ENCODE measurements at regions not wholly inside any gene's neighbourhood (a gene's known extent, or its start where the extent isn't known, plus 50 kb on each side); places are given as distances from the start of the nearest gene placed in this dataset.
A peak's percentile ranks its signal among the peaks of the same experiment; 100 is the strongest.

DNA sequence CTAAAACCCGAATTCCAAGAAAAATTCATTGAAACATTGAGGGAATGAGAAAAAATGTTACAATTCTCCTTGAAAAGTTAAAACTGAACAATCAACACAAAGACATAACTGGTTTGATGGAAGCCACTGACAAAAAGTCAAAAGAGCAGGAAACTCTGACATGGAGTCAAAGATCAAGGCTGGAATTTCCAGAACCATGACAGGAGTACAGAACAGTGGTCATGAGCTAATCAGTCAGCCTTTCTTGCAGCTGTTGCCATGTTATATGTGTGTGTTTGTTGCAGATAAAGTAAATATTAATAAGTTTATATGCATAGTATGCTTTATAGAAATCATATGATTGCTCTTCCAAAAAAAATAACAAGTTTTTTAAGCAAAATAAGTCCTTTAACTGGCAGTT lies 184.7 kb upstream of the HCCS start:
- DNase-seq (ENCODE audit: low read depth) = no peak
- in situ Hi-C loops (cut with HindIII; ENCODE audit: low pct_unique_long_range_greater_than_20kb, low sequenced_read_pairs) = no loop called here

DNA sequence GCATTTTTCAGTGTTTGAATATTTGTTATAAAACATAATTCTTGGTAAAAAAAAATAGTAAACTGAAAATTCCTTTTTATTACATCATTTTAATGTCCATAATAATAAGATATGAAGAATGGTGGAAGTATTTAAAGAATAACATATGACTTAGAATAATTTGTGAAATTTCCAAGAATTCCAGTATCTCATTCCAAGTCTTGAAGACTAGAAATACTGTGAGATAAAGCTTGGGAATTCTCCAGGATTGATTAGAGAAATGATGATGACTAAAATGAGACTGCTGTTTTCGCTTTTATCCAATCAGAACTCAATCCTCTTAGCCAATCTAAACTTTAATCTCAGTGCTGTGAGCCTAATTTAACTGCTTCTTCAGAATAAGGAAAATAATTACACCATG lies 184.2 kb upstream of the HCCS start:
- DNase-seq (ENCODE audit: low read depth) = no peak
- in situ Hi-C loops (cut with HindIII; ENCODE audit: low pct_unique_long_range_greater_than_20kb, low sequenced_read_pairs) = no loop called here

DNA sequence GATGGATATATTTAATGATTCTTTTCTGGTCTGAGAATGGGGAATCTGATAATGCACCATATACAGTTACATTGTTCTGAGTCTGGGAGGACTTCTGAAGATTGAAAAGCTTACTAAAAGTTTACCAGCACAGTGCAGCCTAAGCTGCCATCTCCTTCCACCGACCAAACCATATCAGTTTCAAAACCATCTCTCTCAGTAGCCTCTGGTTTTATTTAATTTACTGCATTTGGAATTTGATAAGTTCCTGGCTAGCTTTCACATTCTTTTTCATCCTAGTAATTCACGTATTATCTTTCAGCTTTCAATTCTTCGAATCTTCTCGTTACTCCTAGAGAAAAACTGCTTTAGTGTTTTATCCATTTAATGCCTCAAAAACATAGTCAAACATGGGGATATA lies 181.4 kb upstream of the HCCS start:
- in situ Hi-C loops (cut with HindIII; ENCODE audit: low pct_unique_long_range_greater_than_20kb, low sequenced_read_pairs) = no loop called here
- no peak for DNase-seq (ENCODE audit: low read depth)

DNA sequence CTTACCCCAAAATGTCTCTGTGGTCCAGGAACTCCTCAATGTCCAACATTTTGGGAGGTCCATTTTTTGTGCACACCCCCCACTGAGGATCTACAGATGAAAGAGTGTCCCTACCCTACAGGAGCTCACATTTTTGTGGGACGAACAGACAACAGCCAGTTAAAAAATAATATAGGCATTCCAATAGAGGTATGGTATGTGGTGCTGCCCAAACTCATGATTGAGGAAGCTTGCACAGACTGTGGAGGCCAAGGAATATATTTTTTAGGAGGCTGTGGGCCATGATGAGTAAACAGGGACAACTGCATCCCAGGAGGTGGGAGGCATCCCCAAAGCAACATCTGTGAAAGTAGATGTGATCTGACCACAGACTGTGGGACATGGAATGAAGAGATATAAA lies 181.0 kb upstream of the HCCS start:
- no peak for DNase-seq (ENCODE audit: low read depth)
- in situ Hi-C loops (cut with HindIII; ENCODE audit: low pct_unique_long_range_greater_than_20kb, low sequenced_read_pairs) = no loop called here

DNA sequence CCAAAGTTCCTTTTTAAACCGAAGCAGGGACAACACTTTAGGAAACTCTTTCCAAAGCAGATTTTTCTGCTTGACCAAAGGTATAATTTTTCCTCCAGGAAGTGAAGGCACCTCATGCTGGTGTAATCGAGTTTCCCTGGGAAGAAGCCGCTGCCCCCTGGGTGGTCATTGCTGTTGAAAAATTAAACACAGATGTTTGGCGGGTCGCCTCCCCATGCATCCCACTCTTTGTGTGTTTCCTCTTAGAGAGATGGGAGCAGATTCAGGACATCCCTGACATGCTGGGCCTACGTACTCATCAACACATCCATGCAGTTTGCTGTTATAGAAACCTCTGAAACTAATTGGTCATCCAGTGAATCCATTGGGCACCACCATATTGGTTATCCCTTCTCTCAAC lies 179.2 kb upstream of the HCCS start:
- in situ Hi-C loops (cut with HindIII; ENCODE audit: low pct_unique_long_range_greater_than_20kb, low sequenced_read_pairs) = no loop called here
- no peak for DNase-seq (ENCODE audit: low read depth)

DNA sequence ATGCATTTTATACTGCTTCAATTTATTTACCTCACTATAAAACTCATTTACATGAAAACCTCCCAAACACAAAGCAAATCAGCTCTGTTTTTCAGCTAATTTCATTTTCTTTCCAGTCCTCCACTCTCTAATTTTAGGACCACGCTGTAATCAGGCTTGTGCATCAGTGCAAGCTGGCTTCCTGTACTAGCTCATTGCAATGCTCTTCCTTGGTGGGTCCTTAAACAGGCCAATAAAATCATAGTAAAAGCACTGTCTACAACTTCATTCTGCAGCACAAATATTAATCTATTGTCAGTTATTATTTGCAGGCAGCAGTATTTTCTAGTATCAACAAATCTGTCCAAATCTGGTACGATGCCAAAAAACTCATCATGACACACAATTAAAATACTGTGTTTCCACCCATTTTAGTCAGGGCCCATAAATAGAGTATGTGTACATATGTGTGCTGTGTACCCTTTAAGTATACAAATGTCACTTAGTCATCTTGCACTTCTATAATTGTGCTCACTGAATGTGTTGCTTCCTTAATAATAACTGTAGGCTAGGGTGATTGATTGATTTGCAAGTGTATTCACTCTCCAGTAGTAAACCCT lies 178.2 kb upstream of the HCCS start:
- DNase-seq (ENCODE audit: low read depth) = no peak
- in situ Hi-C loops (cut with HindIII; ENCODE audit: low pct_unique_long_range_greater_than_20kb, low sequenced_read_pairs) = no loop called here

DNA sequence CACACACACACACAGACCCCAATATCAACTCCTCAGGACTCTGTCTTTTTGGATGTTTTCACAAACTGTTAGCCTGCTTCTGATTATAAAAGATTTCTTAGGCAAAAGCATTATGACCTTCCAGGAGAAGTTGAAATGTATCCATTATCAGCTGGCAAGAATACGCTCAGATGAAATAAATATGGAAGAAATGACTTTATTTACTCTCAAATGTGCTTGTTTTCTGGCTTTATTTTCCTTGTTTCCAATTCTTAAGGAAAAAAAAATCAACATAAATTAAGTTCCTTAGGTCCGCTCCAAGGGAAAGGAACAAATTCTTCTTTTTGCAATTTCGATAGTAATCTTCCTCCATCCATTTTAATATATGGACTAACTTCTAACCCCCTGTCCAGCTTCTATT lies 175.6 kb upstream of the HCCS start:
- in situ Hi-C loops (cut with HindIII; ENCODE audit: low pct_unique_long_range_greater_than_20kb, low sequenced_read_pairs) = no loop called here
- no peak for DNase-seq (ENCODE audit: low read depth)

DNA sequence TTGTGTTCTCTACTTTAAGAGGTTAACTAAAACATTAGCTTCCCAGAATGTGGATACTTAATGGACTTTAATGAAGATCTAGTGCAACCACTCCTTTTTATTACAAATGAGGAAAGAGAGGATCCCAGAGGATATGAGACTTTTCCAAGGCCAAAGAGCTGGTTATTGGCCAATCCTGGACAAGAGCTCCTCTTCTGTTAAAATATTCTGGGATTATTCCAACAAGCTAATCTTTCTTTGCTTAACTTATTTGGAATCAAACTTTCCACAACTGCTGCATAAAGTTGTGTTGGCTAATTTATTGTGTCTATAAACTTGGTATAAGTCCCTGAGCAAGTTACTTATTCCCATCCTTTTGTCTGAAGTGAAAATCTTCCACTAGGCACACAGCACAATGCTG lies 174.2 kb upstream of the HCCS start:
- in situ Hi-C loops (cut with HindIII; ENCODE audit: low pct_unique_long_range_greater_than_20kb, low sequenced_read_pairs) = no loop called here
- no peak for DNase-seq (ENCODE audit: low read depth)

DNA sequence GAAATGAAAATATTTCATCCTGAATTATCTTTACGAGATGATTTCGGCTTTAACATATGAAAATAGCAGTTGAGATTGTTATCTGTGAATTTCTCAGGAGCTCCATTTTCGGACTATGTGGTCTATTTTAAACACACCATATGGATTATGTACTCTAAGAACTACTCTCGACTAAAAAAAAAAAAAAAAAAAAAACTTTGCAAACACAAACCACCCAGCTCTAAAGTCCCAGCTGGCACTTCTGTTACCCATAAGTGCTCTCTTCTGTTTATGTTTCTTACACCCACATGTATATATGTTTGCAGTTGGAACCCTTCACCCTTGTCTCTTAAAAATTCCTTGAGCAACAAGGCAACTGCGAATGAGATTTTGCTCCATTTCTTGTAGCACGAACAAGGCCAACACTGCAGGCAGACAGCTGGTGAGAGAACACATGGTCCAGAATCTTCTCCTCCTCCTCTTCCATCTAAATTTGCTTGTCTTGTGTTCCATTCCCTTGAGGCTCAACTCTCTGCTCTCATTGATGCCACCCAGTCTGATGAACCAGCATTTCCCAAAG lies 172.7 kb upstream of the HCCS start:
- no peak for DNase-seq (ENCODE audit: low read depth)
- in situ Hi-C loops (cut with HindIII; ENCODE audit: low pct_unique_long_range_greater_than_20kb, low sequenced_read_pairs) = no loop called here

DNA sequence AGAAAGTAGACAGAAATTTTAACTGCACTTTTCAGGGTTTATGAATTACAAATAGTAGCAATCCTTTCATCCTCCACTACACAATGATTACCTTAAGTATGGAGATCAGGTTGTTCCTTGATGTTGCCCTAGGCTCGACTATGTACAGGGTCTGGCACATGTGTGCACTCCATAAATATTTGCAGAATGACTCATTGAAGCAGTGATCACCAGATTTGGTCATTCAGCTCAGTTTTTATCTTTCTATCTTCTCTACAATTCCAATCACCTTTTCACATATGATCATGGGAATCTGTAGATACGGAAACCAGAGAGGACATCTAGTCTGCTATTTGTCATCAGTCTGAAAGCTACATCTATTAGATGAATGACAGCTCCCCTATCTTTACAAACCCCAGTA lies 171.7 kb upstream of the HCCS start:
- in situ Hi-C loops (cut with HindIII; ENCODE audit: low pct_unique_long_range_greater_than_20kb, low sequenced_read_pairs) = no loop called here
- peak; percentile 14 for DNase-seq (ENCODE audit: low read depth)

DNA sequence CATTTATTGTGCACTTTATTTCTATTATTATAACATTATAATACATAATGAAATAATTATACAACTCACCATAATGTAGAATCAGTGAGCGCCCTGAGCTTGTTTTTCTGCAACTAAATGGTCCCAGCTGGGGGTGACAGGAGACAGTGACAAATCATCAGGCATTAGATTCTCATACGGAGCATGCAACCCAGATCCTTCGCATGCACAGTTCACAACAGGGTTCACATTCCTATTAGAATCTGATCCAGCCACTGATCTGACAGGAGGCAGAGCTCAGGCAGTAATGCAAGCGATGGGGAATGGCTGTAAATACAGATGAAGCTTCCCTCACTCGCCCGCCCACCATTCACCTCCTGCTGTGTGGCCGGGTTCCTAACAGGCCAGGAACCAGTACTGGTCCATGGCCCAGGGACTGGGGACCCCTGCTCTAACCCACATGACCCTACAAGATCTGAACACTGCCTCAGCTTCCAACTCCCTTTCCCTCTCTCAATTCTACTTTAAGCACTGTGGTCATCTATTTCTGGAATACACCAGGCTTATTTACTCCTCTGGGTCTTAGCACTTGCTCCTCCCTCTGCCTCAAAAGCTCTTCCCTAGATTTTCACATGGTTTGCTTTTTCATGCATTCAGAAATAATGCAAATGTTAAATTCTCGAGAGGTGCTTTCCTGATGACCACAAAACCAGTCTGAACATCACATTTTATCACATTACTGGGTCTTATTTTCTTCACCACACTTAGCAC lies 166.8 kb upstream of the HCCS start:
- no peak for DNase-seq (ENCODE audit: low read depth)
- in situ Hi-C loops (cut with HindIII; ENCODE audit: low pct_unique_long_range_greater_than_20kb, low sequenced_read_pairs) = no loop called here

DNA sequence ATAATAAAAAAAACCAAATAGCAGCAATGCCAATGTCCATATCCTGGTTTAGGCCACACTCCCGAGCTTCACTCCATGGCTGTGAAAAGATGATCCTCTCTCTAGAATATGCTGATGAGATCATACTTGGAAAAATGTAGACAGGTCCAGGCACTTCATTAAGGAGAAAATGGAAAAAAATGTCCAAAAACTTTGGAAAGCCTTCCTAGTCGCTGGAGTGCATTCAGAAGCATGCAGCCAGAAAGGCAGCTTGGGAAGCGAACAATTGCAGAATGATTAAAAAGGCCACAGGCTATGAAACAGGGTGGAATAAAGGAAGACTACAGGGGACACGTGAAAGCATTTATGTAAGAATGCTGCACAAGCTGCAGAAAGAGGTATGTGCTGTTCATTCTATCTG lies 165.6 kb upstream of the HCCS start:
- no peak for DNase-seq (ENCODE audit: low read depth)
- in situ Hi-C loops (cut with HindIII; ENCODE audit: low pct_unique_long_range_greater_than_20kb, low sequenced_read_pairs) = no loop called here

DNA sequence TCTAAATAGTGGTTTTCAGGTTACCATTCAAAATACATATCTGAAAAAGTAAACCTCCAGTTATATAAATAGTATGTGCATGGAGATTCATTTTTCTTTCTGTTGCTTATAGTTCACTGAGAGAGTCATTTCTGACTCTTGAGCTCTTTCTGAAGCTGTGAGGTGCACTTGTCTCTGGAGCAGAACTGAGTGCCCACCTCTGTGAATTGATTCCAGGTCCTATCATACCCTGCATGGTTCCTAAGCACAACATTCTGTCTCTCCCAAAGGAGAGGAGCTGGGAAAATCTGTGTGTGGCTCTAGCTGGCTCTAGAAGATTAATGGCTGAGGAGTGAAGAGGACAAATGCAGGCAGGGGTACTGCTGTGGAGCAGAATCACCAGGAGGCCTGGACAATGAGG lies 161.6 kb upstream of the HCCS start:
- in situ Hi-C loops (cut with HindIII; ENCODE audit: low pct_unique_long_range_greater_than_20kb, low sequenced_read_pairs) = no loop called here
- DNase-seq (ENCODE audit: low read depth) = no peak

DNA sequence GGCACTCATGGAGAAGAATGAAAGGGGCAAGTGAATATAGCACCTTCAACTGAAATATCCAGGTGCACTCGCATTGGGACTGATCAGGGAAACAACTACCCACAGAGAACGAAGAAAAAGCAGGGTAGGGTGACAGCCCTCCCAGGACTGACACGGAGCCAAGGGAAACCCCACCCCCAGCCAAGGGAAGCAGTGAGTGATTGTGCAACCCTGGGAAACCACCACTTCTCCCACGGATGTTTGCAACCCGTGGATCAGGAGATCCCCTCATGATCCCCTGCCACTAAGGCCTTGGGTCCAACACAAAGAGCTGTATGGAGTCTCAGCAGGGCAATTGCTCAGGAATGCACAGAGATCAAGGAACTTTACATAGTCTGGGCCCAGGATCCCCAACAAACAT lies 158.5 kb upstream of the HCCS start:
- no peak for DNase-seq (ENCODE audit: low read depth)
- in situ Hi-C loops (cut with HindIII; ENCODE audit: low pct_unique_long_range_greater_than_20kb, low sequenced_read_pairs) = no loop called here

DNA sequence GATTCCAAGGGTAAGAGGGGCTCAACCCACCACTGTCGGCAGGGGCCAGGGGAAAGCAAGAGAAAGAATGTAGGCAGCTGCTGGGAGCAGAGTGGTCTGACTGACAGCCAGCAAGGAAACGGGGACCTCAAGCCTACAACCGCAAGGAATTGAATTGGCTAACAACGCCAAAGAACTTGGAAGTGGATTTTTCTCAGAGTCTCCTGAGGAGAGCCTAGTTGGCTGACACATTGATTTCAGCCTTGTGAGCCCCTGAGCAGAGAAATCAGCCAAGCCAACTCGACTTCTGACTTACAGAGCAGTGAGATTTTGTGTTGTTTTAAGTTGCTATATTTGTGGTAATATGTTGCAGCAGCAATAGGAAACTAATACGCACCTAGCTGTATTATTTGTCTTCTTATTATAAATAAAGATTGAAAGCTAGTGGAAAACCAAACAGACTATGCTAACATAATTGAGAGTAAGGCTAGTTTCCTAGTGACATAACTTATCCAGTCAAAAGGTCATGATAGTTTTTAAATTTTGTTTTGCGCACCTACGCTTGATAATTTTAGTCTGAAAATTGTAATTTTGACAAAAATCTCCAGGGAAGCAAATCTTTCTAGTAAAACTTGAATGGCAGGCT lies 145.8 kb upstream of the HCCS start:
- in situ Hi-C loops (cut with HindIII; ENCODE audit: low pct_unique_long_range_greater_than_20kb, low sequenced_read_pairs) = no loop called here
- no peak for DNase-seq (ENCODE audit: low read depth)

DNA sequence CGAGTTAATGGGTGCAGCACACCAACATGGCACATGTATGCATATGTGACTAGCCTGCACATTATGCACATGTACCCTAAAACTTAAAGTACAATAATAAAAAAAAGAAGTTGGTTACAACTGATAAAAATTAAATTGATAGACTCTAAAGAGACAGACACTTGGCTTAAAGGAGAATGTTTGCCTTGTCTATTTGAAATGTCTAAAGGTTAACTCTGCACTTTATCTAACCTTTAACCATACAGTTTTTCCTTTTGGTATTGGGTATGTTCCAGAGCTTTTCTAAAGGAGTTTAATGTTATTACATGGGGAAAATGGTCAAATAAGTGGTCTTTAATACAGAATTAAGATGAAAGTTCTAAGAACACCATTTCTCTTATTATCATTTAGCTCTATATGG lies 145.1 kb upstream of the HCCS start:
- in situ Hi-C loops (cut with HindIII; ENCODE audit: low pct_unique_long_range_greater_than_20kb, low sequenced_read_pairs) = no loop called here
- DNase-seq (ENCODE audit: low read depth) = no peak

DNA sequence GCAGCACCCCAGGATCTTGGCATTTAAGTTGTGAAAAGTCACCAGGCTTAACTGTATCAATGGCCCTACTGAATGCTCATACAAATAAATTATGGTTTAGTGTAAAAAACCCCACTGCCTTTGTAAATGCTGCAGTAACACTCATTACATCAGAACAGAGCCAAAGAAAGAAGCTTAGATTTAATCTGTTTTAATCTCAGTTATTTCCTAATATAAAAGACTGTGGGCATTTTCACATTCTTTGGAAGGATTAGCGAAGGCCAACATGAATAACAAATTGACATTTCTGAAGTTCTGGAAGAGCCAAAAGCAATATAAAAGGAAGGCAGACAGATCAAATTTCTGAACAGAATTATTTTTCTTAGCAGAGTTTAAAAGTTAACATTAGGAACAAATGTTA lies 140.0 kb upstream of the HCCS start:
- in situ Hi-C loops (cut with HindIII; ENCODE audit: low pct_unique_long_range_greater_than_20kb, low sequenced_read_pairs) = no loop called here
- DNase-seq (ENCODE audit: low read depth) = no peak

DNA sequence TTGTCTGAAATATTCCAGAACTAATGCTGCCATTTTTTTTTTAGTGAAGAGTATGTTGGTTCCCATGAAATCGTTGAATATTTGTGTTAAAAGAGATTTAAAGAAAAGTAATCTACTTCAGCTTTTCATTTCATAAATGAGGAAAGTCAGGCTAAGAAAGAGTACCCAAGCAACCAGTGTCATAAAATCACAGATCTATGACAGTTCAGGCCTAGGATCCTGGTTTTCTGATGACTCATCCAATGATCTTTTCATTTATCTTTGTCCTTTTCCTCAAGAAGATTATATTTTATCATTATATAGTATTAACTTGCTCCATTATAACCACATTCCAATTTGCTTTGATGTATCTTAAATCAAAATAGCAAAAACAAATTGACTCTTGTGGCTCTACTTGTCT lies 139.4 kb upstream of the HCCS start:
- DNase-seq (ENCODE audit: low read depth) = no peak
- in situ Hi-C loops (cut with HindIII; ENCODE audit: low pct_unique_long_range_greater_than_20kb, low sequenced_read_pairs) = no loop called here

DNA sequence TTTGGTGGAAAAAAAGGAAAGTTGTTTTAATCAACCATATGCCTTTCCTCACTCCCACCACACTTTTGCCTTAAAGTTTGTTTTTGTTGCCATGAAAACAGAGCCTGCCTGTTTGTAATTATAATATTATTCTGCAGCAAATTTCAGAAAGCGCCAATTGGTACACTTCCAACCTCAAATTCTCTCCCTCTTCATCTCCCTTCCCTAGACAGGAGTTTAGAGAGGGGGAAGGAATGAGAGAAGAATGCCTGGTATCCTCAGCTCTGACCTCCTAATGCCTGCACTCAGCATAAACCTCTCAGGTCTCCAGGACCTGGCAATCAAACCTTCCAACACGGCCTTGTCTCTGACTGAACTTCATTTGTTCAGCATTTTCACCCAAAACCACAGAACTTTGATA lies 138.4 kb upstream of the HCCS start:
- DNase-seq (ENCODE audit: low read depth) = no peak
- in situ Hi-C loops (cut with HindIII; ENCODE audit: low pct_unique_long_range_greater_than_20kb, low sequenced_read_pairs) = no loop called here

DNA sequence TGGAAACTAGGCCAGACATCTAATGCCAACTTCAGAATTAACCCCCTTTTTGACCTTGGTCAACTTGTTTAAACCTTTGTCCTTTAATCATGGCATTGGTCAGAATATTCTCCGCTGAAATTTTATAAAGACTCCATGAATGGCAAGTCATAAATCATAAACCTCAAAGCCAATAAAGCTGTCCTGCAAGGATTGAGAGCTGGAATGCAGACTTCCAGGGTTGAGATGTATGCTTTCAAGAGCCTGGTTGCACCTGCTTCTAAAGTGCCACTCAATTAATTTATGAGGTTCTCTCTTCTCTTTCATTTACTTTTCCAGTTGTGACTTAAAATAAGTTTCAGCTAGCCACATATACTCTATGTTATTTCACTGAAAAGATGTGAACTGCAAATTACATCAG lies 136.2 kb upstream of the HCCS start:
- in situ Hi-C loops (cut with HindIII; ENCODE audit: low pct_unique_long_range_greater_than_20kb, low sequenced_read_pairs) = no loop called here
- DNase-seq (ENCODE audit: low read depth) = no peak
